Activated CD8-positive, alpha-beta T cell treated with anti-CD3 and anti-CD28 coated beads, Interleukin-2, amount 10 ng/mL, durations not matched to agents 7 days and 5 days (primary cell): ENCODE measurements at regions not wholly inside any gene's neighbourhood (a gene's known extent, or its start where the extent isn't known, plus 50 kb on each side); places are given as distances from the start of the nearest gene placed in this dataset.
A peak's percentile ranks its signal among the peaks of the same experiment; 100 is the strongest.
"Not testable (repeated sequence)": the region's sequence is repeated elsewhere in the genome, so short reads cannot be mapped to it uniquely, and the experiment has no call there.

Experiments
- ATAC-seq: fragments of 150-1000 bp; cut with Tn5 transposase; one replicate; pipeline ENCODE4 v1.10.0; 2021; ENCODE audit warnings: moderate library complexity
- CTCF ChIA-PET: fragments of 350-600 bp; sonication (Branson Sonifier 250); formaldehyde crosslinking; loops from one replicate; lab custom pipeline; 2021; ENCODE audit warnings: antibody characterized with exemption; lab: Charles Lee
- POLR2A ChIA-PET: fragments of 350-600 bp; sonication (Branson Sonifier 250); formaldehyde crosslinking; loops from one replicate; lab custom pipeline; 2021; ENCODE audit warnings: antibody characterized with exemption; lab: Charles Lee
- DNase-seq: peaks from one replicate; pipeline ENCODE4 v3.0.0-alpha.2; 2020
- H3K27ac Mint-ChIP-seq: one replicate; pipeline ENCODE4 v1.8.0; 2021; ENCODE audit warnings: mild to moderate bottlenecking, mixed read lengths
- H3K27me3 Mint-ChIP-seq: one replicate; pipeline ENCODE4 v1.8.0; 2021; ENCODE audit warnings: low read depth, mixed read lengths
- H3K36me3 Mint-ChIP-seq: one replicate; pipeline ENCODE4 v1.8.0; 2021; ENCODE audit warnings: low read depth, mixed read lengths
- H3K4me1 Mint-ChIP-seq: one replicate; pipeline ENCODE4 v1.8.0; 2021; ENCODE audit warnings: low read depth, mixed read lengths
- H3K4me3 Mint-ChIP-seq: one replicate; pipeline ENCODE4 v1.8.0; 2021; ENCODE audit warnings: mild to moderate bottlenecking, mixed read lengths
- H3K9me3 Mint-ChIP-seq: one replicate; pipeline ENCODE4 v1.8.0; 2022; ENCODE audit warnings: mixed read lengths; ENCODE audit not compliant: insufficient read depth

- no peak for DNase-seq
- H3K27ac Mint-ChIP-seq, result no peak overlapping the region
- H3K4me3 Mint-ChIP-seq, result no peak overlapping the region
- ChIA-PET POLR2A (no interaction called here), CTCF (interaction anchor here (1.0 to 1.1 kb wide), 2 partner anchors 43 to 176 kb away, joined by 3 read pairs; no protein-coding TSS in a partner anchor)
- H3K4me1 Mint-ChIP-seq, result no peaks in the 10 kb centered on the region
- no peaks in the 10 kb centered on the region for H3K36me3 Mint-ChIP-seq
- H3K9me3 Mint-ChIP-seq, result no peaks in the 10 kb centered on the region
- H3K27me3 Mint-ChIP-seq, result no peaks in the 10 kb centered on the region
- no peak for ATAC-seq
Observed at GRCh38 chr12:13536219-13536910, 339.8 kb downstream of the EMP1 start.

DNA sequence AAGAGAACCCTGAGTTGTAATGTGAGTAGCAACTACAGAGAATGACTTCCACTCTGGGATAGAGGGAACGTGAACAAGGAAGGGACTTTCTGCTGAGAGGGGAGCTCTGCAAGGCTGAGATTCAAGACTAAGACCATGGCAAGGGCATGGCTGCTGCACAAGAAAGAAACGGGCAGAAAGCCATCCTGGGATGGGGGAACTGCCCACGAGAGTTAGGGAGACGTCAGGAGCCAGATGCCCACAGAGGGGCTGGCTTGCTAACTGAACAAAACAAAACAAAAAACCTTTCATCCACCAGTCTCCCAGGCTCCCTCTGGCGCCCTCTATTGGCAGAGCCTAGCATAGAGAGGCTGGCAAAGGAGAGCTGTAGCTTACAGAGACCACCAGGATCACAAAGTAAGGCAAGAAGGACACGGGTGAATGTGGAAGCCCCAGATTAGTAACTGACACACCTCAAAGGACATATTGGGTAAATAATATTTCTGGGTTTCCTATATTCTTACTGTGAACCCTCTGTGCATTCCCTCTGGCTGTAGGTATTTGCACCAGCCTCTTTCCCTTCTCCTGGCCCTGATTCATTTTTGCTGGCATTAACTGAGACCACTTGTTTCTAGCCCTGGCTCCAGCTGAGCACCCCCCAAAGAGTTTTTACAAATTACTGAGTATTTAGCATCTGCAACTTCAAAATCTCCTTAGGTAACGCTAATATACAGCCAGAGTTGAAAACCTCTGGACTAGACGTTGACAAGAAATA, 338.3 kb downstream of the EMP1 start:
- Mint-ChIP-seq H3K36me3 (no peaks in the 10 kb centered on the region), H3K9me3 (no peaks in the 10 kb centered on the region), H3K27ac (no peak overlapping the region), H3K27me3 (no peaks in the 10 kb centered on the region), H3K4me1 (no peaks in the 10 kb centered on the region), H3K4me3 (no peak overlapping the region)
- ChIA-PET CTCF (interaction anchor here (0.5 to 2.5 kb wide), 11 partner anchors 9 to 279 kb away, joined by 3 to 11 read pairs (median 5); no protein-coding TSS in a partner anchor), POLR2A (no interaction called here)
- ATAC-seq (no peak), DNase-seq (peak; percentile 60)

- POLR2A ChIA-PET, result no interaction called here
- CTCF ChIA-PET, result interaction anchor here (1.7 to 2.5 kb wide), 5 partner anchors 10 to 278 kb away, joined by 5 to 11 read pairs (median 10); no protein-coding TSS in a partner anchor
- ATAC-seq (no peak), DNase-seq (no peak)
- Mint-ChIP-seq H3K4me1 (no peaks in the 10 kb centered on the region), H3K27me3 (peaks cover 2% of the 10 kb centered on the region), H3K36me3 (no peaks in the 10 kb centered on the region), H3K9me3 (no peaks in the 10 kb centered on the region), H3K4me3 (no peak overlapping the region), H3K27ac (no peak overlapping the region)
Observed at GRCh38 chr12:13534242-13534641, 337.7 kb downstream of the EMP1 start.

DNA sequence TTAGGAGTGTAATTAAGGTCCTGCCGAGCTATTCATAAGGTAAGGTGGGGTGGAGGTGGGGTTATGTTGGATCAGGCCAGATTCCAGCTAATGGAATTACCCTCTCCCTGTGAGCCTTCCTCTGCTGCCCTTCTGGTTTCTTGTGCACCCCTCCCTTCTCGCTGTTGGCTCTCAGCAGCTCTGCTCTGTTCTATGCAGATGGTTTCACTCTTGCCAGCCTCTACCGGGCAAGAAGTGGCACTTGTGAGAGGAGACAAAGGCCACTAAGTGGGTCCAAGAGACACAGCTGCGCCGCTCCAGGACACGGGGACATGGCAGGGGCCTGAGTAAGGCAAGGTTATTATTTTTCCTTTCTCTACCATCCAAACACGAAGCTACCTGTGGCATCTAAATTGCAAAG, 334.4 kb downstream of the EMP1 start:
- POLR2A ChIA-PET, result no interaction called here
- CTCF ChIA-PET, result no interaction called here
- H3K4me1 Mint-ChIP-seq, result no peaks in the 10 kb centered on the region
- peaks cover 2% of the 10 kb centered on the region for H3K27me3 Mint-ChIP-seq
- no peak overlapping the region for H3K4me3 Mint-ChIP-seq
- DNase-seq (no peak), ATAC-seq (no peak)
- no peak overlapping the region for H3K27ac Mint-ChIP-seq
- H3K9me3 Mint-ChIP-seq, result no peaks in the 10 kb centered on the region
- H3K36me3 Mint-ChIP-seq, result no peaks in the 10 kb centered on the region

DNA sequence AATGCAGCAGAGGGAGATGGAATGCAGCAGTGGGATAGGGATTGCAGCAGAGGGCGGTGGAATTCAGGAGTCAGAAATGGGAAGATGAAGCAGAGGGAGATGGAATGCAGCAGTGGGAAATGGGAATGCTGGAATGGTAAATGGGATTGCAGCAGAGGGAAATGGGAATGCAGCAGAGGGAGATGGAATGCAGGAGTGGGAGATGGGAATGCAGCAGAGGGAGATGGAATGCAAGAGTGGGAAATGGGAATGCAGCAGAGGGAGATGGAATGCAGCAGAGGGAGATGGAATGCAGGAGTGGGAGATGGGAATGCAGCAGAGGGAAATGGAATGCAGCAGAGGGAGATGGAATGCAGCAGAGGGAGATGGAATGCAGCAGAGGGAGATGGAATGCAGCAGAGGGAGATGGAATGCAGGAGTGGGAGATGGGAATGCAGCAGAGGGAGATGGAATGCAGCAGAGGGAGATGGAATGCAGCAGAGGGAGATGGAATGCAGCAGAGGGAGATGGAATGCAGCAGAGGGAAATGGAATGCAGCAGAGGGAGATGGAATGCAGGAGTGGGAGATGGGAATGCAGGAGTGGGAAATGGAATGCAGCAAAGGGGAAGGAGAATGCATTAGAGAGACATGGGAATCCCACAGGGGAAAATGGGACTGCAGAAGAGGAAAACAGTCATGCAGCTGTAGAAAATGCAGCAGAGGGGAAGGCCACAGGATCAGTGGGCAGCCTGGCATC, 329.8 kb downstream of the EMP1 start:
- H3K4me1 Mint-ChIP-seq, CTCF ChIA-PET, POLR2A ChIA-PET, DNase-seq, H3K36me3 Mint-ChIP-seq, H3K4me3 Mint-ChIP-seq, H3K27me3 Mint-ChIP-seq, ATAC-seq, H3K9me3 Mint-ChIP-seq, H3K27ac Mint-ChIP-seq: not testable (repeated sequence)

- CTCF ChIA-PET, result interaction anchor here (1.1 to 1.5 kb wide), 2 partner anchors 11 to 161 kb away, joined by 3 to 5 read pairs; no protein-coding TSS in a partner anchor
- H3K27ac Mint-ChIP-seq, result no peak overlapping the region
- ATAC-seq, result no peak
Observed at GRCh38 chr12:13523536-13524307, 327.2 kb downstream of the EMP1 start.

DNA sequence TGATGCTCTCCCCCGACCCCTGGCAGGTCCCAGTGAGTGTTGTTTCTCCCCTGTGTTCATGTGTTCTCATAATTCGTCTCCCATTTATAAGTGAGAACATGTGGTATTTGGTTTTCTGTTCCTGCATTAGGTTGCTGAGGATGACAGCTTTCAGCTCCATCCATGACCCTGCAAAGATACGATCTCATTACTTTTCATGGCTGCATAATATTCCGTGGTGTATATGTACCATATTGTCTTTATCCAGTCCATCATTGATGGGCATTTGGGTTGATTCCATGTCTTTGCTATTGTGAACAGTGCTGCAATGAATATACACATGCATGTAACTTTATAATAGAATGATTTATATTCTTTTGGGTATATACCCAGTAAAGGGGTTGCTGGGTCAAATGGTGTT, 321.5 kb downstream of the EMP1 start:
- H3K27ac Mint-ChIP-seq, H3K4me1 Mint-ChIP-seq, DNase-seq, H3K9me3 Mint-ChIP-seq, H3K36me3 Mint-ChIP-seq, POLR2A ChIA-PET, H3K27me3 Mint-ChIP-seq, ATAC-seq, H3K4me3 Mint-ChIP-seq, CTCF ChIA-PET: not testable (repeated sequence)

More at GRCh38 chr12:13523536-13524307, 327.2 kb downstream of the EMP1 start:
- H3K36me3 Mint-ChIP-seq, result no peaks in the 10 kb centered on the region
- no peak overlapping the region for H3K4me3 Mint-ChIP-seq
- H3K27me3 Mint-ChIP-seq, result no peaks in the 10 kb centered on the region
- POLR2A ChIA-PET, result no interaction called here
- DNase-seq, result no peak
- no peaks in the 10 kb centered on the region for H3K4me1 Mint-ChIP-seq
- no peaks in the 10 kb centered on the region for H3K9me3 Mint-ChIP-seq

DNA sequence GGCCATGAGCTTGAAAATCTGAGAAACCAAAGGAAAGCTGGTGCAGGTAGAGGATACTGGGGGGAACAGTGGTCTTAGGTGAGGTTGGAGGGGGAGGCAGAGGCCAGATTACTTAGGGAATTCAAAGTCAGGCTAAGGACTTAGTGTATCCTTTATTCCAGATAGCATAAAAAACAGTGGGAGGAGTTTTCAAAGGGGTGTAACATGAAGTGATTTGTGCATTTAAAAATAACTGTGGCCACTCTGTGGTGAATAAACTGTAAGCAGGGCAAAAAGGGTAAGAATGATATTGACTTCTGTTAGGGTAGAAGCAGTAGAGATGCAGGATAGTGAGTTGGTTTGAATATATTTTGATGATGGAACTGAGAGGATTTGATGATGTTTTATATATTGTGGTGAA, 313.2 kb downstream of the EMP1 start:
- ATAC-seq, result no peak
- POLR2A ChIA-PET, result no interaction called here
- H3K27me3 Mint-ChIP-seq, result no peaks in the 10 kb centered on the region
- DNase-seq, result no peak
- no peak overlapping the region for H3K4me3 Mint-ChIP-seq
- H3K36me3 Mint-ChIP-seq, result no peaks in the 10 kb centered on the region
- H3K4me1 Mint-ChIP-seq, result no peaks in the 10 kb centered on the region
- H3K27ac Mint-ChIP-seq, result no peak overlapping the region
- CTCF ChIA-PET, result interaction anchor here (2.1 kb wide), 1 partner anchor 25 kb away, joined by 6 read pairs; no protein-coding TSS in a partner anchor
- H3K9me3 Mint-ChIP-seq, result peaks cover 6% of the 10 kb centered on the region

GRCh38 chr12:13505636-13506035, 309.1 kb downstream of the EMP1 start:
- ChIA-PET POLR2A (no interaction called here), CTCF (no interaction called here)
- Mint-ChIP-seq H3K4me3 (no peak overlapping the region), H3K27me3 (no peaks in the 10 kb centered on the region), H3K36me3 (no peaks in the 10 kb centered on the region), H3K4me1 (no peaks in the 10 kb centered on the region), H3K27ac (no peak overlapping the region), H3K9me3 (no peaks in the 10 kb centered on the region)
- no peak for ATAC-seq
- no peak for DNase-seq

- Mint-ChIP-seq H3K27ac (no peak overlapping the region), H3K4me1 (no peaks in the 10 kb centered on the region), H3K9me3 (no peaks in the 10 kb centered on the region), H3K27me3 (no peaks in the 10 kb centered on the region), H3K36me3 (no peaks in the 10 kb centered on the region), H3K4me3 (no peak overlapping the region)
- POLR2A ChIA-PET, result no interaction called here
- CTCF ChIA-PET, result no interaction called here
- ATAC-seq (no peak), DNase-seq (no peak)
Observed at GRCh38 chr12:13505224-13505623, 308.7 kb downstream of the EMP1 start.

- Mint-ChIP-seq H3K4me1 (no peaks in the 10 kb centered on the region), H3K36me3 (no peaks in the 10 kb centered on the region), H3K27me3 (no peaks in the 10 kb centered on the region), H3K27ac (no peak overlapping the region), H3K4me3 (no peak overlapping the region), H3K9me3 (no peaks in the 10 kb centered on the region)
- CTCF ChIA-PET, result interaction anchor here (1.3 kb wide), 1 partner anchor 31 kb away, joined by 5 read pairs; no protein-coding TSS in a partner anchor
- DNase-seq (no peak), ATAC-seq (no peak)
- POLR2A ChIA-PET, result no interaction called here
Observed at GRCh38 chr12:13504736-13505135, 308.2 kb downstream of the EMP1 start.
